Suprapubic skin (tissue), 3 donors: ENCODE measurements at regions not wholly inside any gene's neighbourhood (a gene's known extent, or its start where the extent isn't known, plus 50 kb on each side); places are given as distances from the start of the nearest gene placed in this dataset.

ENCODE experiments used
- POLR2AphosphoS5 ChIP-seq, 3 donors: sonication (generic); formaldehyde crosslinking; IDR thresholded peaks; one replicate each; pipeline ENCODE4 v1.6.1; 2017; ENCODE audit warnings: antibody characterized with exemption in 3 of 3
- TF ChIP-seq, protein P1 (sequence below), 2 donors: fragments of 200-600 bp in 1 of 2; fragments of 450-650 bp in 1 of 2; sonication (generic) in 1 of 2; IDR thresholded peaks; one replicate each; pipeline ENCODE4 v1.5.1; 2016 to 2019; ENCODE audit warnings: antibody characterized with exemption in 2 of 2, mild to moderate bottlenecking in 1 of 2, moderate library complexity in 1 of 2

DNA sequence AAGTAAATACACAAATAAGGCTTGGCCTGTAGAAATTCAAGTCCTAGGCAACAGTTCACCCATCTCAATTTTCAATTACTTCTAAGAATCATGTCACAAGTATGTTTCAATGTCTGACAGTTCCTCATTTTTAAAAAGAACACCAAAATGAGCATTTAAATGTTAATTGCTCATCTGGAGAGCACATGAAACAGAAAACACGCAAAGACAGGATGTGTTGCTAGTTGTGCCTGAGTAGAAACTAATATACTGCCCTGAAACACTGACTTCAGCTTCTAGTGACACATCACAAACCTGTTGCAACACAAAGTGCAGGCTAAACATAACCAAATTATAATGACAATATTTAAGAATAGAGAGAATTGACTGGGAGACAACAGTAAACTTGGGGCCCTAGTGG is 167.3 kb upstream of the THBS1 start:
- TF ChIP-seq, protein P1, sequence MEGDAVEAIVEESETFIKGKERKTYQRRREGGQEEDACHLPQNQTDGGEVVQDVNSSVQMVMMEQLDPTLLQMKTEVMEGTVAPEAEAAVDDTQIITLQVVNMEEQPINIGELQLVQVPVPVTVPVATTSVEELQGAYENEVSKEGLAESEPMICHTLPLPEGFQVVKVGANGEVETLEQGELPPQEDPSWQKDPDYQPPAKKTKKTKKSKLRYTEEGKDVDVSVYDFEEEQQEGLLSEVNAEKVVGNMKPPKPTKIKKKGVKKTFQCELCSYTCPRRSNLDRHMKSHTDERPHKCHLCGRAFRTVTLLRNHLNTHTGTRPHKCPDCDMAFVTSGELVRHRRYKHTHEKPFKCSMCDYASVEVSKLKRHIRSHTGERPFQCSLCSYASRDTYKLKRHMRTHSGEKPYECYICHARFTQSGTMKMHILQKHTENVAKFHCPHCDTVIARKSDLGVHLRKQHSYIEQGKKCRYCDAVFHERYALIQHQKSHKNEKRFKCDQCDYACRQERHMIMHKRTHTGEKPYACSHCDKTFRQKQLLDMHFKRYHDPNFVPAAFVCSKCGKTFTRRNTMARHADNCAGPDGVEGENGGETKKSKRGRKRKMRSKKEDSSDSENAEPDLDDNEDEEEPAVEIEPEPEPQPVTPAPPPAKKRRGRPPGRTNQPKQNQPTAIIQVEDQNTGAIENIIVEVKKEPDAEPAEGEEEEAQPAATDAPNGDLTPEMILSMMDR (IDR thresholded peaks at IDR 0.05): no peak
- TF ChIP-seq POLR2AphosphoS5 (IDR thresholded peaks at IDR 0.05): no peak
